Astrocyte (in vitro differentiated cells and primary cell): ENCODE measurements at regions not wholly inside any gene's neighbourhood (a gene's known extent, or its start where the extent isn't known, plus 50 kb on each side); places are given as distances from the start of the nearest gene placed in this dataset.

Source experiments
- DNase-seq: peaks from one replicate; pipeline ENCODE4 v3.0.0-alpha.2; 2010; ENCODE audit warnings: low read depth
- FAIRE-seq: peaks from 2 replicates; lab custom pipeline; 2011; peaks lifted over from hg19 to GRCh38; lab: Jason Lieb, UNC
- H2AFZ ChIP-seq: 2 replicates; pipeline ENCODE4 v1.6.0; 2012; ENCODE audit warnings: low read depth, low read length, inconsistent platforms
- H3K27ac ChIP-seq: 2 replicates; pipeline ENCODE4 v1.5.1; 2011; ENCODE audit warnings: low read depth, low read length, inconsistent platforms
- H3K27me3 ChIP-seq: 2 replicates; pipeline ENCODE4 v1.6.0; 2011; ENCODE audit warnings: low read length, inconsistent platforms; ENCODE audit not compliant: insufficient read depth
- H3K36me3 ChIP-seq: 2 replicates; pipeline ENCODE4 v1.5.1; 2011; ENCODE audit warnings: low read length, inconsistent platforms; ENCODE audit not compliant: insufficient read depth
- H3K4me1 ChIP-seq: 2 replicates; pipeline ENCODE4 v1.5.1; 2011; ENCODE audit warnings: low read length, inconsistent platforms; ENCODE audit not compliant: insufficient read depth
- H3K4me2 ChIP-seq: 2 replicates; pipeline ENCODE4 v1.6.0; 2012; ENCODE audit warnings: low read length, inconsistent platforms
- H3K4me3 ChIP-seq: 2 replicates; pipeline ENCODE4 v1.5.1; 2011; ENCODE audit warnings: low read depth, mild to moderate bottlenecking, low read length, inconsistent platforms; ENCODE audit not compliant: insufficient read depth
- H3K79me2 ChIP-seq: 2 replicates; pipeline ENCODE4 v1.6.0; 2012; ENCODE audit warnings: mild to moderate bottlenecking, low read length, inconsistent platforms; ENCODE audit not compliant: insufficient read depth
- H3K9ac ChIP-seq: 2 replicates; pipeline ENCODE4 v1.6.0; 2012; ENCODE audit warnings: mild to moderate bottlenecking, low read length, inconsistent platforms
- H3K9me3 ChIP-seq: 2 replicates; pipeline ENCODE4 v1.5.1; 2012; ENCODE audit warnings: low read depth, mild to moderate bottlenecking, low read length, inconsistent platforms; ENCODE audit not compliant: insufficient read depth
- H4K20me1 ChIP-seq: 2 replicates; pipeline ENCODE4 v1.6.0; 2012; ENCODE audit warnings: low read length, inconsistent platforms; ENCODE audit not compliant: insufficient read depth
- H3K27ac Mint-ChIP-seq: one replicate; pipeline ENCODE4 v1.8.0; 2021; ENCODE audit warnings: mild to moderate bottlenecking, mixed read lengths; ENCODE audit not compliant: unreplicated experiment
- H3K27me3 Mint-ChIP-seq: one replicate; pipeline ENCODE4 v1.8.0; 2021; ENCODE audit warnings: low read depth, mixed read lengths; ENCODE audit not compliant: unreplicated experiment
- H3K36me3 Mint-ChIP-seq: one replicate; pipeline ENCODE4 v1.8.0; 2021; ENCODE audit warnings: low read depth, mixed read lengths; ENCODE audit not compliant: unreplicated experiment
- H3K4me1 Mint-ChIP-seq: one replicate; pipeline ENCODE4 v1.8.0; 2021; ENCODE audit warnings: low read depth, mixed read lengths; ENCODE audit not compliant: unreplicated experiment
- H3K4me3 Mint-ChIP-seq: one replicate; pipeline ENCODE4 v1.8.0; 2021; ENCODE audit warnings: mild to moderate bottlenecking, moderate library complexity, mixed read lengths; ENCODE audit not compliant: unreplicated experiment
- H3K9me3 Mint-ChIP-seq: one replicate; pipeline ENCODE4 v1.8.0; 2021; ENCODE audit warnings: mild to moderate bottlenecking, mixed read lengths; ENCODE audit not compliant: unreplicated experiment
- CTCF ChIP-seq: IDR thresholded peaks from 2 replicates; pipeline ENCODE4 v1.5.1; 2011; ENCODE audit warnings: low read depth, mild to moderate bottlenecking, inconsistent platforms, low read length, moderate library complexity; ENCODE audit not compliant: insufficient read depth
- EZH2 ChIP-seq: IDR thresholded peaks from 2 replicates; pipeline ENCODE4 v1.6.1; 2012; ENCODE audit warnings: mild to moderate bottlenecking, low read length, inconsistent platforms; ENCODE audit not compliant: insufficient read depth

GRCh38 chr10:107443326-107443725, 278.8 kb upstream of the SORCS1 start:
- TF ChIP-seq EZH2 (no peak), CTCF (no peak)
- Histone ChIP-seq H3K4me2 (no peak overlapping the region), H3K9ac (no peak overlapping the region), H3K36me3 (no peaks in the 10 kb centered on the region), H2AFZ (no peak overlapping the region), H4K20me1 (no peaks in the 10 kb centered on the region), H3K4me3 (no peak overlapping the region), H3K9me3 (no peaks in the 10 kb centered on the region), H3K79me2 (no peaks in the 10 kb centered on the region), H3K27ac (no peak overlapping the region), H3K4me1 (no peaks in the 10 kb centered on the region), H3K27me3 (no peaks in the 10 kb centered on the region)
- H3K27ac Mint-ChIP-seq, result no peak overlapping the region
- H3K27me3 Mint-ChIP-seq, result no peaks in the 10 kb centered on the region
- no peak overlapping the region for H3K4me3 Mint-ChIP-seq
- DNase-seq (no peak), FAIRE-seq (no peak)
- H3K4me1 Mint-ChIP-seq, result peaks cover 10% of the 10 kb centered on the region
- H3K9me3 Mint-ChIP-seq, result no peaks in the 10 kb centered on the region
- no peaks in the 10 kb centered on the region for H3K36me3 Mint-ChIP-seq

GRCh38 chr10:107442035-107442505, 277.6 kb upstream of the SORCS1 start:
- peak overlapping the region; percentile 94 for H3K27ac Mint-ChIP-seq
- H3K9ac ChIP-seq, result no peak overlapping the region
- peak overlapping the region; percentile 54 for H3K4me2 ChIP-seq
- TF ChIP-seq EZH2, result no peak
- no peak for TF ChIP-seq CTCF
- H3K79me2 ChIP-seq, result no peaks in the 10 kb centered on the region
- no peaks in the 10 kb centered on the region for H3K9me3 ChIP-seq
- H2AFZ ChIP-seq, result peak overlapping the region; percentile 38
- no peak overlapping the region for H3K4me3 ChIP-seq
- no peak for FAIRE-seq
- no peaks in the 10 kb centered on the region for H3K27me3 Mint-ChIP-seq
- H3K36me3 ChIP-seq, result no peaks in the 10 kb centered on the region
- H3K9me3 Mint-ChIP-seq, result no peaks in the 10 kb centered on the region
- no peaks in the 10 kb centered on the region for H3K27me3 ChIP-seq
- no peaks in the 10 kb centered on the region for H3K4me1 ChIP-seq
- H3K4me3 Mint-ChIP-seq, result no peak overlapping the region
- H3K36me3 Mint-ChIP-seq, result no peaks in the 10 kb centered on the region
- no peaks in the 10 kb centered on the region for H4K20me1 ChIP-seq
- DNase-seq, result peak; percentile 43
- H3K27ac ChIP-seq, result peak overlapping the region; percentile 21
- peaks cover 10% of the 10 kb centered on the region for H3K4me1 Mint-ChIP-seq

GRCh38 chr10:107440741-107441140, 276.2 kb upstream of the SORCS1 start:
- H3K27me3 ChIP-seq, result no peaks in the 10 kb centered on the region
- H3K4me3 ChIP-seq, result no peak overlapping the region
- Mint-ChIP-seq H3K4me3 (no peak overlapping the region), H3K4me1 (peaks cover 10% of the 10 kb centered on the region), H3K27ac (no peak overlapping the region), H3K36me3 (no peaks in the 10 kb centered on the region), H3K27me3 (no peaks in the 10 kb centered on the region), H3K9me3 (no peaks in the 10 kb centered on the region)
- H3K36me3 ChIP-seq, result no peaks in the 10 kb centered on the region
- FAIRE-seq (no peak), DNase-seq (no peak)
- no peaks in the 10 kb centered on the region for H4K20me1 ChIP-seq
- H3K9me3 ChIP-seq, result no peaks in the 10 kb centered on the region
- TF ChIP-seq EZH2 (no peak), CTCF (no peak)
- H3K9ac ChIP-seq, result no peak overlapping the region
- no peak overlapping the region for H3K4me2 ChIP-seq
- H3K4me1 ChIP-seq, result no peaks in the 10 kb centered on the region
- H3K79me2 ChIP-seq, result no peaks in the 10 kb centered on the region
- H2AFZ ChIP-seq, result no peak overlapping the region
- no peak overlapping the region for H3K27ac ChIP-seq
